ENCODE measurements at regions not wholly inside any gene's neighbourhood (a gene's known extent, or its start where the extent isn't known, plus 50 kb on each side); places are given as distances from the start of the nearest gene placed in this dataset.

DNA sequence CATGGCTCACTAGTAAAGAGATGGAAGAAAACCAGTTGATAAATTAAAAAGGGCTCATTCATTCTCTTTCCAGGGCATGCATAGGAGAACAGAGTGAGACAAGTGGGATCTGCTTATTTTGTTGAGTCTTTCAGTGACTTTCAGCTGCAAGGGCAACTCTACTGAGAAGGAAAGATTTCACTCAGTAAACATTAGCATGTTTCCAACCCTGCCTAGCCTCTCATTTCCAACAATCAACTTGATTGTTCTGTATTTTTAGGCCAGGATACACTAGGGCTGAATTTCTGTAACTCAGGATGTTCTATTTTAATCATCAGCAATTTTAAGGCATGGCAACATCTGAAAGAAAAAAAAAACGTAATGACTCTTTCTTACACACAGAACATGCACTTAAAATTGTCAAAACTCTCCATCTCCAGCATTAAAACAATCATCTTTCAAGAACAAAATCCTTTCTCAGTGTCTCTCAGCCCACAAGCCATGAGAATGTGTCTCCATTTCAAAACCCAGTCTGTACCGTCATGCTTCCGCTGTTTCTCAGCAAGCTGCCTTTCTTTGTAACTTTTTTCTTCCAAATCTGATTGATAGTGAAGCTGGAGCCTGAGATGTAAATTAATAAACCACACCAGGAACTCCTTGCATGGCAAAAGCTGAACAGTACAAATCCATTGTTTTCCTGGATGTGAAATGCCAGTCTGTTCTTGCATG, 147.2 kb upstream of the KLF14 start:
- DNase-seq = no peak

DNA sequence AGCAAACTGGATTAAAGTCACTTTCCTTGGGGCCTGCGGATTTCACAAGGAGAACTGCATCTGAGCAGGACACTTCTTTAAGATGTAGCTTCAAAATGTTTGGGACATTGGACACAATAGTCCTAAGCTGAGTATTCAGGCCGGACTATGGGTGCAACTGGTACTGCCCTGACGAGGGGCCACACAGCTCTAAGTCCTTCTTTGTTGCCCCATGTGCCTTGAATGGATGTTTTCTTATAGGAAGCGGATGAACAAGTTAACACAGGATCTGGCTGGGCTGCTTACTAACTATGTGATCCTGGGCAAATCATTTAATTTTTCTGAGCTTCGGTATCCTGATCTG, 147.8 kb upstream of the KLF14 start:
- DNase-seq = no peak

DNA sequence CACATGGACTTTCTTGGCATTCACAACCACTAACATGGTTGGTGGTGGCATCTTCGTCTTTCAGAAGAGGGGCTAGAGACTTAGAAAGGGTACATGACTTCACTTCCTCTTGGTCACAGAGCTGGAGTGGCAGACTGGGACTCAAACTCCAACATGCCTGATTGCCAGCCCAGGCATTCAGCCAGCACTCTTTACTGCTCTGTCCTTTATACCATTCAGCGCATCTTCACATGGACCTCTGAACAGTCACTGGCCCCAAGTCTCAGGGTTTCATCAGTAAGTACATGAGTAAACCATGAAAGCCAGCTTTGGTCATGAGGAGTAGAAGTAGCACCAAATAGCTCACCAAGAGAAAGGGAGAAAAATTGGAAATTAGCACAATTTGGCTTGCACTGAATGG, 148.4 kb upstream of the KLF14 start:
- no peak for DNase-seq

DNA sequence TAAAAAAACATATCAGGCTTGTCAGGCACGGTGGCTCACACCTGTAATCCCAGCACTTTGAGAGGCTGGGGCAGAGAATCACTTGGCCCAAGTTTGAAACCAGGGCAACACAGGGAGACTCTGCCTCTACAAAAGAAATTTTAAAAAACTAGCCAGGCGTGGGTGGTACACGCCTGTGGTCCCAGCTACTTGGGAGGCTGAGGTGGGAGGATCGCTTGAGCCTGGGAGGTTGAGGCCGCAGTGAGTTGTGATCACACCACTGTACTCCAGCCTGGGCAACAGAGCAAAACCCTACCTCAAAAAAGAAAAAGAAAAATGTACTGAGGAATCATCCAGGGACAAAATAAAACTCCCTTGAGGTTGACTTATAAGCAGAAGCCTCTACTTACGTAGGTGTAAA, 149.9 kb upstream of the KLF14 start:
- DNase-seq = no peak

DNA sequence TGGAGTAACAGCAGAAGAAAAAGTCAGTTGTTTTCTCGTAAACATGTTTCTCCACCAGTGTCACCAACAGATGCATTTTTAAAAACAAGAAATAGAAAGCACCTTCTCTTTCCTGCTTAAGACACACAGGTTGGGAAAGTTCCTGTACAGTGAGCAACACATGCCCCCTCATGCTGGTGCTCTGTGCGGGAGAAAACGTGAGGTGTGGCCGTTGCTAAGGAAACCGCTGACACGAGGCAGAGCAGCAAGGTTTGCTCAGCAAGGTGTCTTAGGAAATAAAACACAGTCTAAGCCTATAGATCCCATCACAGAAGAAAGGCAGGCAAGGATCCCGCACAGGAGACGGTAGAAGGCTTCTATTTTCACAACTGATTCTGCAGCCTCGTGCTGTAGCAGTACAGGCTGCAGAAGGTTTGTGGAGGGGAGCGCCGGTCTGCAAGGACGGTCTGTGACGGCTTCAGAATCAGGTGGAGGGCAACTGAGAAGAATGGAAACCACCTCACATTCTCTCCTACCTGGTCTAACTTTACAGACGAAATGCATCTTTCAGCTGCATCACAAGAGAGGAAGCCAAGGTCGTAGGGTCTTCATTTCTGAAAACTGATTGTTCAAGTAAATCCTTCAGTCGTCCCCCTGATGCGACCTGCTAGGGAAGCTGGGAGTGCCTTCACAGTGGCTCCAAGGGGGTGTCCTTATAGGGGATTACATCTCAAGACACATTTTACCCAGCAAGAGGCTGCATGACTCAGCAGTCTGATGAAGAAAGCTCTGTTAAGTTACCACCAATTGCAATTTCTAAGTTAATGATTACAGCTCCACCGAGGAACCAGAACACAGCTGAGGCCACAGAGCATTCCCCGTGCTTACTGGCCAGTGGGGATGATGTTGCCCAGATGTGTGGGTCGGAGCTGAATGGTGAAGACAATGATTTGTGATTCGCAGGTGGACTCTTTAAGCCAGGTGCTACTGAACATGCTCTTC, 150.7 kb upstream of the KLF14 start:
- no peak for DNase-seq

DNA sequence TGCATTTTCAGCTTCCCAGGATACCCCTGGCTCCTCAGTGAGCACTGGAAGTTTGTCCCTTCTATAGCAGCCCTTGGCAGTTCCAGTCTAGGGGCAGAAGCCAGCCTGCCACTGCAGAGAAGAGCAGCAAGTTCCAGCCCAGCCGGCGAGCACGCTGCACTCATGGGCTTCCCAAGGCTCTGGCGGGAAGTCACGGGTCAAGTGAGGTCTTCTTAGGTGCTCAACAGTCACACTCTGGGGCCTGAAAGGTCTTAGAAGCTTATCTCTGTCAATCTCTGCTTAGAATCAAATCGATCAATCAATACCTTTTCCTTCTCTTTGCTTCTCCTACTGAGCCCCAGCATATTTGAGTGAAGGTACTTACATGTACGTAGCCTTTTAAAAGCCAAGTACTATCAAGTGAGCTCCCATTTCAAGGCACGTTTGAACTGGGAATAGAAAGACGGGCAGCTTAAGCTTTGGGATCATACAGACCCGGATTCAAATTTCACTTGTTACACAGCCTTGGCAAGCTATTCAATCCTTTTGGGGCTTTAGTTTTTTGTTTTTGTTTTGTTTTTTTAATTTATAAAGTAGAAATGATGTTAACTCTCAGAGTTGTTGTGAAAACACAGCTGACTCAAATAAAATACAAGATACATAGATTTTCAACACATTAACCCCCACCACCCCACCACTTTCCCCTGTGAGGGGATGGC, 152.6 kb upstream of the KLF14 start:
- DNase-seq = no peak

DNA sequence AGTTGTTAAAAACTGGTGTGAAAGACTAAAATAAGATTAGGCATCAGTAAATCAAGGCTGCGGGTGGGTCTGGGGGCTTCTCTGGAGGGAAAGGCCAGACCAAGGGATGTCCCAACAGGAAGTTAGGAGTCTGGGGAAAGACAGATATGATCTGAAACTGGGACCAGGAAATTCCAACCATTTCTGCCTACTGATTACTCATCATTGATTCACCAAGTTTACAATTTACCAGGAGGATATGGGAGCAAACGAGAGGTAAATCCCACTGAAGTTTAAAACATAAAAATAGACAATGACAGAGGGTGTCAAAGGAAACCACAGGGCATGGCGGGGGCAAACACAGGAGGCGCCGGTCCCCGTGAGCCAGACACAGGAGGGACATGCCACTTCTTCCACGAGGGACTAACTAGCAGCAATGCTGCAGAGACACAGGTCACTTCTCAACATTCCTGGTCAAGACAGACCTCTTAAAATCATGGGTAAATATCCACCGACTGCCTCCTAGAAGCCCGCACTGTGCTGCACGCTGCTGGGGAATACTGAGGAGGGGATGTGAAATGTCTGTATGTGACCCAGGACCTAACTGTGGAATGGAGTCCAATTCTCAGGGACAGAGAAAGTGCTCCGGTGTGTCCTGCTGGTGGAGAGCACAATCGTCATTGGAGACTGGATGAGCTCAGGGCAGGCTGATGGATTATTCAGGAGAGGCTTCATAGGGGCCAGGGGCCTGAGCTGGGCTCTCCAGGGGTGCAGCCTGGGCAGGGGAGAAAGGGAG, 153.4 kb upstream of the KLF14 start:
- no peak for DNase-seq

DNA sequence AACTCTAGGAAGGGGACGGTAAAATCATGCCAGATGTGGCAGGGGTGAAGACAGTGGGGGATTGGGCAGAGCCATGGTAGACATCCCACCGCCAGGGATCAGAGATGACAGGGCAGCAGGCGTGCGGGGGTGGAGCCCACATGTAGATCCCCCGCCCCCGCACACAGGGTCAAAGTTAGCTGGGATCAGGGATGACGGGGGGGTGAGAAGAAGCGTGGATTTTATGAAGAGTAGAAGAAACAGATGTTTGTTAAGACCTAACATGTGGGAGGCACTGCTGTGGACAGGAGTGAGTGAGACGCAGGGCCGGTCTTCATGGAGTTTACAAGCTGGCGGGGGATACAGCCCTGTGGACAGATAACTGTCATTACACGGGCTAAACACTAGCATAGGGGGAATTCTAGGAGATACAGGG, 154.0 kb upstream of the KLF14 start:
- DNase-seq = no peak

DNA sequence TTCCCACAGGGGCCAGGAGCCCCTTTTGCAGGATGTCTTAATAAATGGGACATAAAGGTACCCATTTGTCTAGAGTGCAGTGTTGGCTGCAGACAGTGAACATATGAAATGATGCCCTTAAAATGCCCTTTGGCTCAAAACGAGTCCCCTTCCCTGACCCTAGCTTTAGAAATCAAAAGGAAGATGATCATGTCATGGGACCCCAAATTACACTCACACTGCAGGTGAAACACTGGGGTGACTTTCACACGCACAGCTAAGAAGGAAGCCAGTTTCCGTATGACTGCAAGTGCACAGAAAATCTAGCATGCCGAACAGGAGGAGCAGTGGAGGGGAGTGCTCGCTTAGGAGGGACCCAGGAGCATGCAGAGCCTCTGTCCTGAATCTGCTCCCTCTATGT, 154.5 kb upstream of the KLF14 start:
- no peak for DNase-seq

DNA sequence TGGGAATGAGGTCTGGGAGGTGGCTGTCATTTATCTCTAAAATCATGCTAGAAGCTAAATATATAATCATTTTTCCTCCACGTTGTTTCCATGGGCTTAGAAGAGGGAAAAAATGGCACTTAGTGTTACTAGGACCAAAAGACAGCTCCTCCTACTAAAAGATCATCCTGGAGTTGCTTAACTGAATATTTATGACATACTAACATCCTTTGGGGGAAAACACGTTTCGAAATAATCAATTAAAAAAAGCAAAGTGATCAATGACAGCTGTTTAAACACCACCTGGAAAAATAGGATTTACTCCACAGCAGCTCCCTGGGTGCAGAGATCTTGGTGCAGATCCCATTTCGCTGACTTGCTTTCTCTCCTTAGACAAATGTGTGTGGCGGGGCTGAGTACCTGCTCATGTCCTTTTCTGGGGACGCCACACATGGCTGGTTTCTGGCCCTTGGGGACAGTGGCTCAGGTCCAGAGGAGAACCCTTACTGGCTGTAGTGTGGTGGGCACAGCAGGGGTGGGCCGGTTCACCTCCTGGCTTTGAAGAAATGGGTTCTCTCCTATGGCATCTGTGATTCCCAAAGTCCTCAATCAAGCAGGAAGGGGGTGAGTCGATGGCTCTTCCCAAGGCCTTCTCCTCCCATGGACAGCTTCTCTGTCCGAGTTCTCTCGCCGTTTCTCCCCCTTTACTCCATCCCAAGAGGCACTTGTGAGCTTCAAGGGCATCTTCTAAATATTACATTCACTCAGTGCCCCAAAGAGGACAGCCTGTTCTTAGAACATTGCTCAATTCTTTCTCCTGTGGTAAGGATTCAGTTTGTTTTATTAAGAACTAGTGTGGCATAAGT, 156.4 kb upstream of the KLF14 start:
- DNase-seq = no peak

DNA sequence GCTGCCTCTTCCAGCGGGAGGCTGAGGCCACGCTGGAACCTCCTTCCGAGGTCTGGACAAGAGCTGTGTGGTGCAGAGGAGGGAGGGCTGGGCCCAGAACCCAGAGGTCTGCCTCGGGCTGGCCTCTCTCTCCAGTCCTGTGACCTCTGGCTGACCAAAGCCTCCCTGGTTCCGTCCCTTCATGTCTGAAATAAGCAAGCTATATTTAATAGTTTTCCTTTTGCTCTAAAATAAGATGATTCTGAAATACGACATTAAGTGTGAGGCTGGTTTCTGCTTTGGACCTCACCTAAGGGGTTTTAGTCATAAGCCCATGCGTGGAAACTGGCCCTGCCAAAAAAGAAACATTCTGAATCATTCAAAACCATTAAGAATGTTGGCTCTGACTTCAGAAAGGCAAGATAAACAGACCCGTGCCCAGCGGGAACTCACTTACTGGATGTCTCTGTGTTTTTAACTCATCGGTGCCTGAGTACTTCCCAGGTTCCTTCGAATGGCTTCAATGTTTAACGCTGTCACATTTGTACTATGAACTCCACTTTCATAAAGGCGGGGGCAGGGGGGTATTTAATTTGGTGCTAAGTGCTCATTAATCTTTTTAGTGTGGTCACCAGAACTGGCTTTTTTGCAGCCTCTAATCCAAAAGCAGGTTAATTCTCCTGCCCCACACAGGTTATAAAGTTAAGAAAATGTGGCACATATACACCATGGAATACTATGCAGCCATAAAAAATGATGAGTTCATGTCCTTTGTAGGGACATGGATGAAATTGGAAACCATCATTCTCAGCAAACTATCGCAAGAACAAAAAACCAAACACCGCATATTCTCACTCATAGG, 157.5 kb upstream of the KLF14 start:
- no peak for DNase-seq

DNA sequence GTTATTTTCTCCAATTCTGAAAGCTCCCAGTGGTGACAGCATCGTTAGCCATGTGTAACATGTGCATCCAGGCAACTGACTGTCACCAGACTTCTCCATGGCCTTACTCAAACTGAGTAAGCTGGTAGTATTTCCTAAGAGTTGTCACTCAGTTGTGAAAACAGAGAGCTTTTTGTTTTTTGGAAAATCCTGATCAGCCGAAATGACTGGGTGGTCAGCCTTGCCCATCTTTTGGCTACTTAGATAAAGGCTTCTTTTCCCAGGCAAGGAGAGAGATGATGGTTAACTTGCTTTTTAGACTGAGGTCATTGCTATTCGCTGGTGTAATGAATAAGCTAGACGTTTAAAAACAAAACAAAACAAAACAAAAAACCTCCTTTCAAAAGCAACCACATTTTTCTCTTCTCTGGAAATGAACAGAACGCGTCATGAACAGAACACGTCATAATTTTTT, 159.5 kb upstream of the KLF14 start:
- no peak for DNase-seq

DNA sequence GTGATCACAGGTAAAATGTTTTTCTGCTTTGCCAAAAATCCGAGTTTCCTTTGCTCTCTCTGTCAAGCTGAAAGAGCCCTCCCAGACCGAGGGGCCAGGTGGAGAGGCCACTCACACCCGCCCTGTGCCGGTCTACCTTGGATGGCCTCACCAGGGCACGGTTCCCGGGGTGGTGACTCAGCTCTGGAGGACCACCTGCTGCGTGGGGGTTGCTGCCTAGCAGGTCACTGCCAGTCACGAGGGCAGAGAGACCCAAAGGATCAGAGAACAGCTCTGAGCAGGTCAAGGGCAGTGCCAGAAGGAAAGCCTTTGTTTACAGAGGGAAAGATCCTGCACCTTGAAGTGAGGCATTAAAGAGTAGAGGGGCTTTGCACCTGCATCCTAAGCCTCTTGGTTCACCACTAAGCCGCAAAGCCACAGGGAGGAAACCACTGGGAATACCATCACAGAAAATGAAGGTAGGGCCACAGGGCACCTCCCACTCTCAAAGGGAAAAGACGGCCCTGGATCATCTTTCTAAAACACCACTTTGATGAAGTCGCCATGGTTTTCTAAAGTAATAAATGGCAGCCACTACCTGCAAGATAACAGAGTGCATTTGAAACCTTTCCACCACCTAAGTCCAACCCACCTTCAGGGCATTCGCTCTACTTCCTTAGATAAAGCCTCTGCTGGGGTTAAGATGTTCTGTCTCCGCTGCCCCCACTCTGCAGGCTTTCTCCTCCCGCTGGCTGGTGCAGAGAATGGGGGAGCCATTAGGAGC, 160.3 kb upstream of the KLF14 start:
- no peak for DNase-seq

DNA sequence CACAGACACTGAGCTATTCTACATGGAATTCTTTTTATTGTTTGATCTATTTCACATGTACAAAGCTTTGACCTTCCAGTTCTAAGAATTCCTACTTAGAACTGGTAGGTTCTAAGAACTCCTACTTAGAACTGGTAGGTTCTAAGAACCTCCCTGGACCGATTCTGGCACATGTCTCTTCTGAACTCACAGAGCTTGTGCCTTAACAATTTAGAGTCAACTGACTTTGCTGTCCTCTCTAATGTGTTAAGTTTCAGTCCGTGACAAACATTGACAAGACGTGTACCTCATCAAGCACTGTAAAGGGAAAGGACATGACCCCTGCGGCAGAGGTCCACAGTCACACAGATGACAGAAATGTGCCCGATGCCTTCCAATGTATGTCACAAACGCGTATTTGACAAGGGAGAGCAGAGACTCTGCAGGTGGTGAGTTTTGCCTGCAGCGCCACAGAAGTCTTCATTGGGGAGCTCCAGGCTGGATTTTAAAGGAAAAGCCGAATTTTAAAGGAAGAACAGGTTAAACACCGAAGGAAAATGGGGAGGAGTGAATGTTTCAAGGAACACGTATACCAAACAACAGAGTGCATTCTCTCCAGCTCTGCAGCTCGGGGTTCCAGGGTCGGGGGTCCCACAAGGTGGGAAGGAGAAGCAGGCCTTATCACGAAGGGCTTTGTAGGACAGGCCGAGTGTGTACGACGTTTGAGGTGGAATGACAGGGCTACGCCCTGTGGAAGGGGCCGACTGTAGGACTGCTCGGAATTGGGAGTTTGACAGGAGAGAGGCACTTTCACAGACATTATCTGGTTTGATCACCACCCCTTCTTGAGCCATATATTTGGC, 161.1 kb upstream of the KLF14 start:
- no peak for DNase-seq

DNA sequence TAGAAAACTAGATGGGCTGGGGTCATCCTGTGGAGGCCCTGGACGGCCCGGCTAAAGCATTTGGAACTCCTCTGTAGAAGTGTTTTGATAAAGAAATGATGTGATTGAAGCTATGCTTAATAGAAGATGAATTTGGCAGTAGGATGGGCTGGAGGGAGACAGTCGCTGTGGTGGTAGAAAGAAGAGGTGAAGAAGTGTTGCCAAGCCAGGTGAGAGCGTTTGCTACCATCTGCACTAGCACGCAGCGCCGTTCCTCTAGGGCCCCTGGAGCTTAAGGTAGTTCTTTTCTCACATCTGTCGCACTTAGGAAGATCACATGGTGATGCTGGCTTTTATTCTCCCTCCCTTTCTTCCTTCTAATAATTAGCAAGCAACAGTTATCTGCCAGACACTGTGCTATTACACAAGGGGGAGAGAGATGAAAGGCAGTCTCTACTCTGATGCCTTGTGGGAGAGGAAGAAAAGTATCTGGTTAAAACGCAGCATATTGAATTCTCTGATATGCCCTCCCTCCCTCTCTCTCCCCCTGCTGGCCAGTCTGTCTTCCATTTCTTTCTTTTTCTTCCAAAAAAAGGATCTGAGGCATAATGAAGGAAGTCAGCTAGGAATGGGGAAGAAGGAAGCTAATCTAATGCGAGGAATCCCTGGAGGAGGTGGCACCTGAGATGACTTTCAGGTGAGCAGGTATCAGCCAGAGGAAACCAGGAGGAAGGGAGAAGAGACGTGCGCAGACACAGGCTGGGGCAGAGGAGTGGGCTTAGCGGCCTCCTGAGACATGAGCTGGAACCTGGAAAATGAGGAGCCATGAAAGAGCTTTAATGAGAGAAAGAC, 162.3 kb upstream of the KLF14 start:
- DNase-seq = no peak

DNA sequence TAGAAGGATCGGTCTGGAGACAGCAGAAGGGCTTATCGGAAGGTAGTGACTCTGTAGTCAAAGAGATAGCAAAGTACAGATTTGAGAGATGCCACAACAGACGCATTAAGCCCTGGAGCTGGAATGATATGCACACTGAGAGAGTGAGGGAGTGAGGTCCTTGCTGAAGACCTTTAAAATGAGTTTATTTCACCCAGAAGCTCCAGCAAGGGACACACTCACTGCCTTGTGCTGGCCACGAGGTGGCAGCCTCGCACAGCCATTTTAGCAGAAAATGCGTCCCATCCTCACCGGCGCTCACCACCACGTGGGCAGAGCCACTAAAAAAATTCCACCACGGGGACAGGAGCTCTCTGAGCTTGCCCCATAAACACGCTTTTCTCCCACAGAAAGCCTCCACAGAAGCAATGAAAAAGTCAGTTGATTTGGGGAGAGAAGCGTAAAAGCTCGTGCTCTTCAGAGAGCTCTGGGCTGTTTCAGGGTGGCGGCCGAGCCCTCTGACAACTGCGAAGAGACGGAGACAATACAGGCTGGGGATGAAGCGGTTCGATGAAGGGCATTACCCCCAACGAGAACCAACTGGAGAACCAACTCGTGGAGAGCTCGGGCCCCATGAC, 163.0 kb upstream of the KLF14 start:
- peak; percentile 62 to 69 for DNase-seq

DNA sequence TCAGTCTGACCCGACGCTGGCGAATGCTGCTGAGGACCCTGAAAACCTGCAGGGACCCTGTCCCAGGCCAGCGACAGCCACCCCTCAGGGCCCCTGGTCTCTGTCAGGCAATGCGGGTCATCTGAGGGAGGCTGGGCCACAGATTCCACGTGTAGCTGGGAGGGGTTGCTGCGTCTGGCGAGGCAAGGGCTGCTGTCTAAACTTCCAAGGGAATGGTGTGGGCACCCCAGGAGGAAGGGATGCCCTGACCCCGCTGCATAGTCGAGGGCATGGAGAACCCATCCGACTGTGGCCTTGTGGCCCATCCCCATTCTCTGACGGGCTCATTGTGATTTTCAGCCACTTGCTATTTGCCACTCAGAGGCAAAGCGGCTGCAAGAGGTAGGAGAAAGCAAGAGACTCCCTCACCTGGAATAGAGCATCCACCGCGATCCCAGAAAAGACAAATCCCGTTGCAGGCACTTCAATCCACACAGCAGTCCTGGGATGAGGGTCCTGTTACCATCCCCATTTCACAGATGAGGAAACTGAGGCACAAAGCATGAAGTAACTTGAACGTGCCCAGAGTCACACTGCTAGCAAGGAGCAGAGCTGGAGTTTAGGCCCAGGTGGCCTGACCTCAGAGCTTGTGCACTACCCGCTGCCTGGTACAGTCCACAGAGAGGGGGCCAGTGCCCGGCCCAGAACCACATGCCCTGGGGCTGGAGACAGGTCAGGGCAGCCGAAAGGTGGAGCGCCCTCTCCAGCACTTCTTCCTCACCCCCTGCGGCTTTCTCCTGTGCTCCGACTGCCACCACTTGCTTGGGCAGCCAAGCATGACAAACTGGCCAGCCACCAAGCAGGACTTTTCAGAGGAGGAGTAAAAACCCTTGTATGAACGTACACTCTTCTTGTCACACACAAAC, 163.8 kb upstream of the KLF14 start:
- no peak for DNase-seq

Measured in NCI-H2081 (cell line).